ENCODE measurements at regions not wholly inside any gene's neighbourhood (a gene's known extent, or its start where the extent isn't known, plus 50 kb on each side); places are given as distances from the start of the nearest gene placed in this dataset.

GRCh38 chr1:219560856-219561255, 52.0 kb downstream of the ZC3H11B start:
- Histone ChIP-seq H2AFZ (ENCODE audit: low read length) (no peak overlapping the region), H3K36me3 (ENCODE audit: insufficient read depth, low read length) (no peaks in the 10 kb centered on the region), H3K4me1 (ENCODE audit: insufficient read depth, low read length, poor library complexity, severe bottlenecking) (no peaks in the 10 kb centered on the region), H4K20me1 (ENCODE audit: insufficient read depth, low read length) (no peaks in the 10 kb centered on the region), H3K4me3 (ENCODE audit: low read depth, low read length, poor library complexity, severe bottlenecking) (no peak overlapping the region), H3K79me2 (ENCODE audit: insufficient read depth, low read depth, low read length) (no peaks in the 10 kb centered on the region), H3K4me2 (ENCODE audit: low read length) (no peak overlapping the region), H3K9me3 (ENCODE audit: low read length) (no peaks in the 10 kb centered on the region), H3K27ac (ENCODE audit: low read depth, low read length, poor library complexity, severe bottlenecking) (no peak overlapping the region), H3K9me2 (ENCODE audit: insufficient read depth, low read length) (no peaks in the 10 kb centered on the region)
- CTCF ChIA-PET (ENCODE audit: unreplicated experiment) = no interaction called here
- DNase-seq (ENCODE audit: low spot score) = no peak
- no peak for TF ChIP-seq EZH2phosphoT487 (IDR thresholded peaks at IDR 0.05; ENCODE audit: borderline replicate concordance, low read depth, low read length)
- TF ChIP-seq CTCF (conservative IDR thresholded peaks at IDR 0.05; ENCODE audit: low read length) = no peak
- BruUV-seq (replicated peaks) = no TSS peak
- intact Hi-C loops (cut with micrococcal nuclease; ENCODE audit: unreplicated experiment) = no loop called here
- POLR2A ChIA-PET = no interaction called here

DNA sequence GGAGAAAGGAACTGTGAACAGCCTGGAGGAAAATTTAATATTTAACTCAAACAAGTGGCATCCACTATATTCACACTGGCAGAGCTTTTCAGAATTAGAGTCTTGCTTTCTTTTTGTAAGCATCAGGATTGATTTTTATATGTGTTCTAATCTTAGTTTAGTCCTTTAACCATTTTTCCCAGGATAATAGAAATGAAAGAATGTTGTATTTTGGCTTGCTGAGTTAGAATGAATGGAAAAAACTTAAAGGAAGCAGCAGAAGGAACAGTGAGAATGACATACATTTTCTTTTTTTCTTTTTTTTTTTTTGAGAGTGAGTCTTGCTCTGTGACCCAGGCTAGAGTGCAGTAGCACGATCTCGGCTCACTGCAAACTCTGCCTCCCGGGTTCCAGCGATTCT, 53.0 kb downstream of the ZC3H11B start:
- H3K4me1 ChIP-seq (ENCODE audit: insufficient read depth, low read length, poor library complexity, severe bottlenecking) = no peaks in the 10 kb centered on the region
- no peaks in the 10 kb centered on the region for H3K9me2 ChIP-seq (ENCODE audit: insufficient read depth, low read length)
- no peak overlapping the region for H3K27ac ChIP-seq (ENCODE audit: low read depth, low read length, poor library complexity, severe bottlenecking)
- CTCF ChIA-PET (ENCODE audit: unreplicated experiment) = no interaction called here
- H3K79me2 ChIP-seq (ENCODE audit: insufficient read depth, low read depth, low read length) = no peaks in the 10 kb centered on the region
- no peak for TF ChIP-seq CTCF (conservative IDR thresholded peaks at IDR 0.05; ENCODE audit: low read length)
- TF ChIP-seq EZH2phosphoT487 (IDR thresholded peaks at IDR 0.05; ENCODE audit: borderline replicate concordance, low read depth, low read length) = no peak
- POLR2A ChIA-PET = interaction anchor here (0.7 kb wide), 1 partner anchor 1360 kb away, joined by 3 read pairs; no protein-coding TSS in a partner anchor
- H4K20me1 ChIP-seq (ENCODE audit: insufficient read depth, low read length) = no peaks in the 10 kb centered on the region
- no TSS peak for BruUV-seq (replicated peaks)
- DNase-seq (ENCODE audit: low spot score) = no peak
- no peak overlapping the region for H2AFZ ChIP-seq (ENCODE audit: low read length)
- no peaks in the 10 kb centered on the region for H3K36me3 ChIP-seq (ENCODE audit: insufficient read depth, low read length)
- intact Hi-C loops (cut with micrococcal nuclease; ENCODE audit: unreplicated experiment) = no loop called here
- no peak overlapping the region for H3K4me3 ChIP-seq (ENCODE audit: low read depth, low read length, poor library complexity, severe bottlenecking)
- H3K4me2 ChIP-seq (ENCODE audit: low read length) = no peak overlapping the region
- H3K9me3 ChIP-seq (ENCODE audit: low read length) = no peaks in the 10 kb centered on the region

DNA sequence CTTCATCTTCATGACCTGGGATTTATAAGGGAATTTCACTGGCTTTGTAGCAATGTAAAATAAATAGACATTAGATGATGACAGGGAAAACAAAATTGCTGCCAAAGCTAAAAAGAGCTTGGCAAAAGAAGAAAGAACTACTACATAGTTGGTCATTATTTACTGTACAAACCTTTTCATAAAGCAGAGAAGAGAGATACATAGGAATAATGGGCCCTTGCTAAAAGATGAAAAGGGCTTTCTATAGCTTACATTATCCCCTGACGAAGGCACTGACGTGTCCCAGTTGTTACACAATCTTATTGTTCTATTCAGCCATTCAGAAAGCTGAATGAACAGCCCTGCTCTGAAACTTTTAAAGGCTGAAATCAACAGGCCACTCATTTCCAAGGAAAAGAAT, 57.1 kb downstream of the ZC3H11B start:
- no TSS peak for BruUV-seq (replicated peaks)

More for the DNA sequence above, 57.1 kb downstream of the ZC3H11B start:
- no peak overlapping the region for H3K4me3 ChIP-seq (ENCODE audit: low read depth, low read length, poor library complexity, severe bottlenecking)
- ChIA-PET POLR2A (interaction anchor here (0.6 to 0.7 kb wide), 2 partner anchors 861 to 915 kb away, joined by 3 to 4 read pairs; no protein-coding TSS in a partner anchor), CTCF (ENCODE audit: unreplicated experiment) (no interaction called here)
- H3K79me2 ChIP-seq (ENCODE audit: insufficient read depth, low read depth, low read length) = no peaks in the 10 kb centered on the region
- no peaks in the 10 kb centered on the region for H3K9me2 ChIP-seq (ENCODE audit: insufficient read depth, low read length)
- intact Hi-C loops (cut with micrococcal nuclease; ENCODE audit: unreplicated experiment) = no loop called here
- no peak overlapping the region for H2AFZ ChIP-seq (ENCODE audit: low read length)
- no peaks in the 10 kb centered on the region for H3K9me3 ChIP-seq (ENCODE audit: low read length)
- H3K27ac ChIP-seq (ENCODE audit: low read depth, low read length, poor library complexity, severe bottlenecking) = no peak overlapping the region
- no peak overlapping the region for H3K4me2 ChIP-seq (ENCODE audit: low read length)
- H3K4me1 ChIP-seq (ENCODE audit: insufficient read depth, low read length, poor library complexity, severe bottlenecking) = no peaks in the 10 kb centered on the region
- no peaks in the 10 kb centered on the region for H3K36me3 ChIP-seq (ENCODE audit: insufficient read depth, low read length)
- no peak for DNase-seq (ENCODE audit: low spot score)
- TF ChIP-seq CTCF (conservative IDR thresholded peaks at IDR 0.05; ENCODE audit: low read length) (no peak), EZH2phosphoT487 (IDR thresholded peaks at IDR 0.05; ENCODE audit: borderline replicate concordance, low read depth, low read length) (no peak)
- H4K20me1 ChIP-seq (ENCODE audit: insufficient read depth, low read length) = no peaks in the 10 kb centered on the region
